ENCODE measurements at regions not wholly inside any gene's neighbourhood (a gene's known extent, or its start where the extent isn't known, plus 50 kb on each side); places are given as distances from the start of the nearest gene placed in this dataset.

GRCh38 chr3:36146404-36146803 lies 233.9 kb upstream of the STAC start:
- TF ChIP-seq EZH2 (IDR thresholded peaks at IDR 0.05; ENCODE audit: borderline replicate concordance) (no peak), CTCF (IDR thresholded peaks at IDR 0.05; ENCODE audit: poor library complexity) (no peak), EZH2phosphoT487 (IDR thresholded peaks at IDR 0.05; ENCODE audit: low read depth, severe bottlenecking, unreplicated experiment) (no peak)

All from hepatocyte (in vitro differentiated cells).